Lung (tissue), 11 donors: ENCODE measurements at regions not wholly inside any gene's neighbourhood (a gene's known extent, or its start where the extent isn't known, plus 50 kb on each side); places are given as distances from the start of the nearest gene placed in this dataset.

Experiments used
- ATAC-seq: fragments of 200-7000 bp; cut with Tn5 transposase; one replicate; pipeline ENCODE4 v1.9.1; 2020; ENCODE audit warnings: moderate number of reproducible peaks; ENCODE audit not compliant: insufficient read depth, low FRiP score
- DNase-seq, 3 donors: peaks; one replicate each; pipeline ENCODE4 v3.0.0-alpha.2; 2013 to 2017
- H3K27ac ChIP-seq, 2 donors: one replicate each; pipeline ENCODE4 v1.5.1; 2013; ENCODE audit warnings: mild to moderate bottlenecking in 2 of 2, moderate library complexity in 2 of 2, control low read depth in 1 of 2, inconsistent platforms in 1 of 2, low read depth in 1 of 2, low read length in 1 of 2
- H3K27me3 ChIP-seq, 3 donors: one replicate each; pipeline ENCODE4 v1.5.1; 2013; ENCODE audit warnings: low read length in 2 of 3; ENCODE audit not compliant: control insufficient read depth in 3 of 3, insufficient read depth in 3 of 3
- H3K36me3 ChIP-seq, 4 donors: one replicate each; pipeline ENCODE4 v1.5.1; 2013; ENCODE audit warnings: low read length in 4 of 4, mild to moderate bottlenecking in 1 of 4, moderate library complexity in 1 of 4; ENCODE audit not compliant: control insufficient read depth in 4 of 4, insufficient read depth in 4 of 4
- H3K4me1 ChIP-seq, 5 donors: one replicate each; pipeline ENCODE4 v1.5.1; 2013; ENCODE audit warnings: low read length in 5 of 5, mild to moderate bottlenecking in 2 of 5, moderate library complexity in 1 of 5; ENCODE audit not compliant: control insufficient read depth in 5 of 5, insufficient read depth in 5 of 5
- H3K4me3 ChIP-seq: one replicate; pipeline ENCODE4 v1.5.1; 2013; ENCODE audit warnings: mild to moderate bottlenecking, control low read depth, moderate library complexity
- H3K9ac ChIP-seq, 2 donors: one replicate each; pipeline ENCODE4 v1.5.1; 2013; ENCODE audit warnings: low read length in 2 of 2, control low read depth in 1 of 2; ENCODE audit not compliant: insufficient read depth in 1 of 2
- H3K9me3 ChIP-seq, 4 donors: one replicate each; pipeline ENCODE4 v1.5.1; 2013; ENCODE audit warnings: low read length in 3 of 4, mild to moderate bottlenecking in 1 of 4, moderate library complexity in 1 of 4; ENCODE audit not compliant: control insufficient read depth in 4 of 4, insufficient read depth in 3 of 4
- WGBS, 2 donors: extraction: QIAGEN DNeasy Blood & Tissue Kit; methylation state at CpG; one replicate each; pipeline ENCODE4 v1.1.7; 2013; 5-methylcytosine and 5-hydroxymethylcytosine counted together
- TF ChIP-seq, protein P1 (sequence below): IDR thresholded peaks from 2 replicates; pipeline ENCODE4 v1.5.1; 2012; ENCODE audit warnings: mild to moderate bottlenecking; ENCODE audit errors: control extremely low read depth, extremely low read depth
- donor health status: control.
- donor health status: control.
- donor health status: Bipolar disorder and iron deficiency.
- donor health status: healthy.
- donor health status: DM: yes; HTN: yes; CAD: no.

DNA sequence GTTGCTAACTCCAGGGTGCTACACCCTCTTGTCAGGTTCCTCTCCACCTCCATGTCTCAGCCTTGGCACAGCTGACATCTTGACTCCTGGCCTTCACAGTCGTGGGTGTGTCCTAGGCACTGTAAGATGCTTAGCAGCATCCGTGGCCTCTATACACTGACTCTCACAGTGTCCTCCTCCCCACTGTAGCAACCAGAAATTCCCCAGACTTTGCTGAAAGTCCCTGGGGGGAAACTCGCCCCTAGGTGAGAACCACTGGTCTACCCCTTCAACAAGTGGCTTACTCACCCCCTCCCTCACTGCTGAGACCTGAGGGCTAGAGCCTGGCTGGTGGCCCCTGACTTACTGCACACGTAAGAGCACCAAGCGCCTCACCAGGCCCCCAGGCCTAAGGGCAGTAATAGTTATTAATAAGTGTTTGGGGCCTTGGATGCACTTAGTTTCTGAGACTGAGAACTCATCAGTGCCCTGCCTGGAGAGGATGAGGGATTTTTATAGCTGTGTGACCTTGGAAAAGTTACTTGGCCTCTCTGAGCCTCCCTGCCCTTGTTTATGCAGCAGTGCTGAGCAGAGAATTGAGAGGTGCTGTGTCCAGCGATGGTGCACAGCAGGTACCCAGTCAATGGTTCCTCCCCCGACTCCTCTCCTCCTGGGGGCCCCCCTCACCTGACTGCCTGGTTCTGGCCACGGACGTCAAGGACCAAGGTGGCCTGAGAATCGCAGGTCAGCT, 67.1 kb downstream of the RMI2 start:
- H3K9ac ChIP-seq: no peak overlapping the region
- TF ChIP-seq, protein P1, sequence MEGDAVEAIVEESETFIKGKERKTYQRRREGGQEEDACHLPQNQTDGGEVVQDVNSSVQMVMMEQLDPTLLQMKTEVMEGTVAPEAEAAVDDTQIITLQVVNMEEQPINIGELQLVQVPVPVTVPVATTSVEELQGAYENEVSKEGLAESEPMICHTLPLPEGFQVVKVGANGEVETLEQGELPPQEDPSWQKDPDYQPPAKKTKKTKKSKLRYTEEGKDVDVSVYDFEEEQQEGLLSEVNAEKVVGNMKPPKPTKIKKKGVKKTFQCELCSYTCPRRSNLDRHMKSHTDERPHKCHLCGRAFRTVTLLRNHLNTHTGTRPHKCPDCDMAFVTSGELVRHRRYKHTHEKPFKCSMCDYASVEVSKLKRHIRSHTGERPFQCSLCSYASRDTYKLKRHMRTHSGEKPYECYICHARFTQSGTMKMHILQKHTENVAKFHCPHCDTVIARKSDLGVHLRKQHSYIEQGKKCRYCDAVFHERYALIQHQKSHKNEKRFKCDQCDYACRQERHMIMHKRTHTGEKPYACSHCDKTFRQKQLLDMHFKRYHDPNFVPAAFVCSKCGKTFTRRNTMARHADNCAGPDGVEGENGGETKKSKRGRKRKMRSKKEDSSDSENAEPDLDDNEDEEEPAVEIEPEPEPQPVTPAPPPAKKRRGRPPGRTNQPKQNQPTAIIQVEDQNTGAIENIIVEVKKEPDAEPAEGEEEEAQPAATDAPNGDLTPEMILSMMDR: no peak
- no peaks in the 10 kb centered on the region for H3K36me3 ChIP-seq
- no peaks in the 10 kb centered on the region for H3K9me3 ChIP-seq
- no peak overlapping the region for H3K27ac ChIP-seq
- ATAC-seq (no peak), DNase-seq (no peak)
- no peak overlapping the region for H3K4me3 ChIP-seq
- 84 to 93% methylated on average over 10 of the region's 10 CpGs for WGBS, 2 donors
- peaks cover 0 to 22% (median 0%) of the 10 kb centered on the region in 5 donors for H3K4me1 ChIP-seq
- H3K27me3 ChIP-seq: no peaks in the 10 kb centered on the region

DNA sequence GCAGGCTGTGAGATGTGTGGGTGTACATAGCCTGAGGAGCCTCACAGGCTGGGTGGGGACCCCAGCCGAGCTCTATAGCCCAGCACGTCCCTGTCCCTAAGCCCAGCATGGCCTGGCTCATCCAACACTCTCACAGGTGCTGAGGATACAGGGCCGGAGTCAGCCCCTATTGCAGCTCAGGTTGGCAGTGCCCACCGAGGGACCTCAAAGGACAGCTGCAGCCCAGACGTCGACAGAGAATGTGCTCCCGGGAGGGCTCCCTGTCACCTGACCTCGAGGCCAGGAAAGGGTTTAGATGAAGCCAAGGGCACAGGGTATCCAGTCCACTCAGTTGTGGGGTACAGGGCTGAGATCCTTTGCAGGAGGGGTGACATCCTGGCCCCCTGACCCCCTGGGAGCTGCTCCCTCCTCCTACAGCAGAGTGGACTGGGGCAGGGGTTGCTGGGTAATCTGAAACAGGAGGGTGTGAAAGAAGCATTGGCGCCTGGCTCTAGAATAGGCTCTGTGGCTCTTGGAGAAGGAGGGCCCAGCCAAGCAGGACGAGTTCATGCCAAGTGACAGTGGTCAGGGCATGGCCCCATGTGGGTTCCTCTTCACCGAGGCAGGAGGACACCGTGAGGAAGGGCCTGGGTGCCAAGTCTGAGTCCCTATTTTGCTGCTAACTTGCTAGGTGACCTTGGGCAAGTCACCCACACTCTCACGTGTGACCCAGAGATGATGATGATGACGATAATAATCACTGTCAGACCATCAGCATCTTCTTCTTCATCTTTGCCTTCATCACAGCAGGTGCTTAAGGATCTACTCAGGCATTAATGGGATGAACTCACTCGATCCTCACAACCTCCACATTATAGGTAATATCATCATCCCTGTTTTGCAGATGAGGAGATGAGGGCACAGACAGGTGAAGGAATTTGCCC, 68.0 kb downstream of the RMI2 start:
- H3K27me3 ChIP-seq: no peaks in the 10 kb centered on the region
- ATAC-seq: no peak

DNA sequence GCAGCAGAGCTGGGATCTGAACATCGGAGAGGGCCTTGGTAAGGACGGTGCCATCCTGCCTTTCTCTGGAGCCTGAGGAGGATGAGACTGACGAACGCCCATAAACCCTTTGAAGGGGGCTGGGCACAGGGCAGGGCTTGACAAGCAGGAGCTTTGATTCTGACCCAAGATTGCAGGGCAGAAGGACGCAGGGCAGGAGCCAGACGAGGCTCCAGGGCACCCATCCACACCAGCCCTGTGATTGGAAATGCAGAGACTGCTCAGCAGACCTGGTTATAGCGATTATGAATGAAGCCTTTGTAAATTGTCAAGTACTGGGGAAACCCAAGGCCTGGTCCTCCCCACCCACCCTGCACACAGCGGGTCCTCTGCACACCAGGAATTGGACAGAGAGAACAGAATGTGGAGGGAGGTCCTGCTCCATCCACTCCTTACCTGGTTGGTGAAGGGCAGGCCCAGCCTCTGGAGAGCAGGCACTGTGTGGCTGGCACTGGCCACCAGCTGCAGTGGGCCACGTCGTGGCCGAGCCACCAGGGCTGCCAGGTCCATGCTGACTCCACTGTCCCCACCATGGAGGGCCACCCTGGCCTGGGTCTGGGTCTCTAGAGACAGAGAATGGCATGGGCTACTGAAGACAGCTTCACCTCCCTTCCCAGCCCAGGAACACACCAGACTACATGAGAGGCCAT, 68.8 kb downstream of the RMI2 start:
- 91 to 96% methylated on average over 11 of the region's 11 CpGs for WGBS, 2 donors
- TF ChIP-seq, protein P1: no peak
- ATAC-seq (no peak), DNase-seq (no peak)
- H3K36me3 ChIP-seq: no peaks in the 10 kb centered on the region
- H3K4me1 ChIP-seq: peaks cover 0 to 14% (median 0%) of the 10 kb centered on the region in 5 donors
- H3K4me3 ChIP-seq: no peak overlapping the region
- H3K9me3 ChIP-seq: no peaks in the 10 kb centered on the region
- no peak overlapping the region for H3K9ac ChIP-seq
- no peak overlapping the region for H3K27ac ChIP-seq
- H3K27me3 ChIP-seq: no peaks in the 10 kb centered on the region

More for the DNA sequence above, 68.0 kb downstream of the RMI2 start:
- Histone ChIP-seq H3K4me1 (peaks cover 0 to 21% (median 0%) of the 10 kb centered on the region in 5 donors), H3K27ac (no peak overlapping the region), H3K36me3 (no peaks in the 10 kb centered on the region), H3K4me3 (no peak overlapping the region), H3K9ac (no peak overlapping the region), H3K9me3 (no peaks in the 10 kb centered on the region)
- 83 to 85% methylated on average over 15 of the region's 15 CpGs for WGBS, 2 donors
- TF ChIP-seq, protein P1: no peak
- no peak for DNase-seq
